ES-I3 (cell line): ENCODE measurements at regions not wholly inside any gene's neighbourhood (a gene's known extent, or its start where the extent isn't known, plus 50 kb on each side); places are given as distances from the start of the nearest gene placed in this dataset.
"Not testable (repeated sequence)": the region's sequence is repeated elsewhere in the genome, so short reads cannot be mapped to it uniquely, and the experiment has no call there.

Experiments
- H3K36me3 ChIP-seq: 2 replicates; pipeline ENCODE4 v1.6.1; 2013; ENCODE audit warnings: mild to moderate bottlenecking, low read length, control low read depth, moderate library complexity; ENCODE audit not compliant: insufficient read depth
- H3K4me1 ChIP-seq: 2 replicates; pipeline ENCODE4 v1.6.1; 2013; ENCODE audit warnings: mild to moderate bottlenecking, control low read depth, low read length; ENCODE audit not compliant: insufficient read depth
- H3K9ac ChIP-seq: 2 replicates; pipeline ENCODE4 v1.6.1; 2013; ENCODE audit warnings: low read depth, mild to moderate bottlenecking, low read length, moderate library complexity
- H3K9me3 ChIP-seq: 2 replicates; pipeline ENCODE4 v1.6.1; 2013; ENCODE audit warnings: mild to moderate bottlenecking, low read length, moderate library complexity; ENCODE audit not compliant: control insufficient read depth, insufficient read depth

- H3K36me3 ChIP-seq, H3K9ac ChIP-seq, H3K4me1 ChIP-seq, H3K9me3 ChIP-seq: not testable (repeated sequence)
These were observed 109.0 kb upstream of the SERPINE2 start for GRCh38 chr2:224148058-224148457.

GRCh38 chr2:224147174-224147573, 108.1 kb upstream of the SERPINE2 start:
- Histone ChIP-seq H3K9me3 (no peaks in the 10 kb centered on the region), H3K4me1 (0 out of 2 replicates have a peak, but pooled peaks cover 3% of the 10 kb centered on the region), H3K9ac (no peak overlapping the region), H3K36me3 (no peaks in the 10 kb centered on the region)

- Histone ChIP-seq H3K4me1 (0 out of 2 replicates have a peak, but pooled peaks cover 3% of the 10 kb centered on the region), H3K9me3 (no peaks in the 10 kb centered on the region), H3K9ac (no peak overlapping the region), H3K36me3 (no peaks in the 10 kb centered on the region)
These were observed 107.5 kb upstream of the SERPINE2 start for GRCh38 chr2:224146356-224147160.

GRCh38 chr2:224145751-224146355, 106.8 kb upstream of the SERPINE2 start:
- Histone ChIP-seq H3K9ac (no peak overlapping the region), H3K9me3 (no peaks in the 10 kb centered on the region), H3K36me3 (no peaks in the 10 kb centered on the region), H3K4me1 (0 out of 2 replicates have a peak, but pooled peaks cover 3% of the 10 kb centered on the region)

GRCh38 chr2:224143526-224143925, 104.4 kb upstream of the SERPINE2 start:
- Histone ChIP-seq H3K9me3 (0 out of 2 replicates have a peak, but pooled peaks cover under 1% of the 10 kb centered on the region), H3K4me1 (0 out of 2 replicates have a peak, but pooled peaks cover 3% of the 10 kb centered on the region), H3K36me3 (no peaks in the 10 kb centered on the region), H3K9ac (no peak overlapping the region)

- Histone ChIP-seq H3K9me3 (0 out of 2 replicates have a peak, but pooled peaks cover 5% of the 10 kb centered on the region), H3K36me3 (no peaks in the 10 kb centered on the region), H3K9ac (no peak overlapping the region), H3K4me1 (0 out of 2 replicates have a peak, but pooled peaks cover 3% of the 10 kb centered on the region)
These were observed 103.6 kb upstream of the SERPINE2 start for GRCh38 chr2:224142397-224143312.

- 0 out of 2 replicates have a peak, but pooled peaks cover 5% of the 10 kb centered on the region for H3K9me3 ChIP-seq
These were observed 102.2 kb upstream of the SERPINE2 start for GRCh38 chr2:224141304-224141703.

GRCh38 chr2:224137208-224137607, 98.1 kb upstream of the SERPINE2 start:
- Histone ChIP-seq H3K9me3 (peaks cover 5% of the 10 kb centered on the region; the same call in 1 of the 2 replicates), H3K9ac (no peak overlapping the region), H3K36me3 (no peaks in the 10 kb centered on the region), H3K4me1 (no peaks in the 10 kb centered on the region)

More at GRCh38 chr2:224141304-224141703, 102.2 kb upstream of the SERPINE2 start:
- Histone ChIP-seq H3K9ac (no peak overlapping the region), H3K36me3 (no peaks in the 10 kb centered on the region), H3K4me1 (0 out of 2 replicates have a peak, but pooled peaks cover 3% of the 10 kb centered on the region)

- no peaks in the 10 kb centered on the region for H3K36me3 ChIP-seq
- no peak overlapping the region for H3K9ac ChIP-seq
- peaks cover 5% of the 10 kb centered on the region; the same call in 1 of the 2 replicates for H3K9me3 ChIP-seq
- no peaks in the 10 kb centered on the region for H3K4me1 ChIP-seq
These were observed 97.3 kb upstream of the SERPINE2 start for GRCh38 chr2:224136396-224136795.

GRCh38 chr2:224135881-224136280, 96.8 kb upstream of the SERPINE2 start:
- Histone ChIP-seq H3K4me1 (no peaks in the 10 kb centered on the region), H3K36me3 (no peaks in the 10 kb centered on the region), H3K9me3 (peaks cover 5% of the 10 kb centered on the region; the same call in 1 of the 2 replicates), H3K9ac (no peak overlapping the region)

GRCh38 chr2:224134003-224134734, 95.1 kb upstream of the SERPINE2 start:
- no peaks in the 10 kb centered on the region for H3K36me3 ChIP-seq

GRCh38 chr2:224133387-224133786, 94.3 kb upstream of the SERPINE2 start:
- Histone ChIP-seq H3K9me3 (peaks cover 3% of the 10 kb centered on the region; the same call in 1 of the 2 replicates), H3K36me3 (no peaks in the 10 kb centered on the region), H3K9ac (no peak overlapping the region), H3K4me1 (no peaks in the 10 kb centered on the region)

More at GRCh38 chr2:224134003-224134734, 95.1 kb upstream of the SERPINE2 start:
- no peaks in the 10 kb centered on the region for H3K4me1 ChIP-seq
- peaks cover 5% of the 10 kb centered on the region; the same call in 1 of the 2 replicates for H3K9me3 ChIP-seq
- no peak overlapping the region for H3K9ac ChIP-seq

GRCh38 chr2:224127871-224128501, 88.9 kb upstream of the SERPINE2 start:
- H3K9me3 ChIP-seq, result no peaks in the 10 kb centered on the region
- H3K4me1 ChIP-seq, result no peaks in the 10 kb centered on the region
- no peaks in the 10 kb centered on the region for H3K36me3 ChIP-seq
- H3K9ac ChIP-seq, result no peak overlapping the region
